ENCODE measurements at regions not wholly inside any gene's neighbourhood (a gene's known extent, or its start where the extent isn't known, plus 50 kb on each side); places are given as distances from the start of the nearest gene placed in this dataset.
"Not testable (repeated sequence)": the region's sequence is repeated elsewhere in the genome, so short reads cannot be mapped to it uniquely, and the experiment has no call there.

DNA sequence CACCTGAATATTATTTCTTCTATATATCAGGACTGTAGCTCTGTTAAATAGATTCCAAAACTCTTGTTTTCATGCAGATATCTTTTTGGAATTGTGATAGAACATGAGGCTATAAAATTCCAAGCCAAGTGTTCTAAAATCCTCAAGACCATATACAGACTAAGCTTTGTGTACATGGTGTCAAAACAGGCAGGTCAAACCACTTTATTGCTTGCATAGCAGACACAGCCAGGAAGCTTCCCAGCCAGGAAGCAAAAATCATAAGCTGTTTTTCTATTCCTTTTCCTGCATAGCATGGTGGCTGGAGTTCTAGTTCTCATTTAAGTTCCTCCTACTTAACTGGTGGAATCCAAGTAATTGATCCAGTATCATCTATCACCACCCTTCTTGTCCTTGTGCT, 353.3 kb downstream of the PAX1 start:
- H3K4me3 ChIP-seq (ENCODE audit: low read length) = no peak overlapping the region
- DNase-seq (ENCODE audit: low read depth) = no peak
- TF ChIP-seq CTCF (conservative IDR thresholded peaks at IDR 0.05; ENCODE audit: low read depth, low read length) = no peak

- no peak overlapping the region for H3K4me3 ChIP-seq (ENCODE audit: low read length)
- TF ChIP-seq CTCF (conservative IDR thresholded peaks at IDR 0.05; ENCODE audit: low read depth, low read length) = no peak
- DNase-seq (ENCODE audit: low read depth) = no peak
These were observed 350.5 kb downstream of the PAX1 start for GRCh38 chr20:22055981-22056380.

DNA sequence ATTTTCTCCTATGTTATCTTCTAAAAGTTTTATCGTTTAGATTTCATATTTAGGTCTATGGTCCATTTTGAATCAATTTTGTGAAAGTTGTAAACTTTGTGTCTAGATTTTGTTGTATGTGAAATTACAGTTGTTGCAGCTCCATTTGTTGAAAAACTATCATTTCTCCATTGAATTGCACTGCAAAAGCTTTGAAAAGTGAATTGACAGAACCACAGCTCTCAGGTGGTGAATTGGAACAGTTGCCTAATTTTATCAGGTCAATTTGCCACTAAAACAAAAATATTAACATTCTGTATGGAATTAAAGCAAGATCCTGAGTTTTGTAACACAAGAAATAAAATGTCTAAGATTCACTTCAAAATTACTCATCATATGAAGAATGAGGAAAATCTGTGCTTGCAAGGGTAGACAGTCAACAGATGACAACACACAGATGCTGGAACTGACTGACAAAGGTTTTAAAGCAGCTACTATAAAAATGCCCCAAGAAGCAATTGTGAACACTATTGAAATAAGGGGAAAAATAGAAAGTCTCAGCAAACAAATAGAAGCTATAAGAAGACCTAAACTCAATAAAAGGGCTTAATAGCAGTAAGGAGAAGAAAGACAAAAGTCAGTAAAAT, 346.7 kb downstream of the PAX1 start:
- H3K4me3 ChIP-seq (ENCODE audit: low read length) = no peak overlapping the region
- no peak for DNase-seq (ENCODE audit: low read depth)
- no peak for TF ChIP-seq CTCF (conservative IDR thresholded peaks at IDR 0.05; ENCODE audit: low read depth, low read length)

GRCh38 chr20:22045956-22046507, 340.6 kb downstream of the PAX1 start:
- DNase-seq (ENCODE audit: low read depth); H3K4me3 ChIP-seq (ENCODE audit: low read length): not testable (repeated sequence)

- DNase-seq (ENCODE audit: low read depth) = no peak
- TF ChIP-seq CTCF (conservative IDR thresholded peaks at IDR 0.05; ENCODE audit: low read depth, low read length) = no peak
- no peak overlapping the region for H3K4me3 ChIP-seq (ENCODE audit: low read length)
These were observed 322.0 kb downstream of the PAX1 start for GRCh38 chr20:22027423-22027822.

- no peak for DNase-seq (ENCODE audit: low read depth)
- no peak for TF ChIP-seq CTCF (conservative IDR thresholded peaks at IDR 0.05; ENCODE audit: low read depth, low read length)
- no peak overlapping the region for H3K4me3 ChIP-seq (ENCODE audit: low read length)
These were observed 314.7 kb downstream of the PAX1 start for GRCh38 chr20:22020201-22020600.

- no peak overlapping the region for H3K4me3 ChIP-seq (ENCODE audit: low read length)
- no peak for DNase-seq (ENCODE audit: low read depth)
- TF ChIP-seq CTCF (conservative IDR thresholded peaks at IDR 0.05; ENCODE audit: low read depth, low read length) = no peak
These were observed 303.0 kb downstream of the PAX1 start for GRCh38 chr20:22008456-22008855.
